ENCODE measurements at regions not wholly inside any gene's neighbourhood (a gene's known extent, or its start where the extent isn't known, plus 50 kb on each side); places are given as distances from the start of the nearest gene placed in this dataset.
"Not testable (repeated sequence)": the region's sequence is repeated elsewhere in the genome, so short reads cannot be mapped to it uniquely, and the experiment has no call there.

DNA sequence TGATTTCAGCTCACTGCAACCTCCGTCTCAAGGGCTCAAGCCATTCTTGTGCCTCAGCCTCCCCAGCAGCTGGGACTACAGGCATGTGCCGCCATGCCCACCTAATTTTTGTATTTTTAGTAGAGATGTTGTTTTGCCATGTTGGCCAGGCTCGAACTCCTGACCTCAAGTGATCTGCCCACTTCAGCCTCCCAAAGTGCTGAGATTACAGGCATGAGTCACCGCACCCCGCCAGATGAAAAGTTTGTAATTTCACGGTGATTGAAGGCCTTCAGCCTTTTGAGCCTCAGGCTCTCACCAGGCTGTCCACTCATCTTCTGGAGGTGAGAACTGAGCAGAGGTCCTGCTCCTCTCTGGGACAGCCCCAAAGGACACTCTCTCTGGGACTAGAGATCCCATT lies 103.2 kb downstream of the HIF1AN start:
- not testable (repeated sequence) for H3K36me3 ChIP-seq (ENCODE audit: control insufficient read depth in 1 of 2, insufficient read depth in 2 of 2, low read length in 2 of 2); H3K4me3 ChIP-seq (ENCODE audit: low read depth in 1 of 2, low read length in 2 of 2)
- H3K27me3 ChIP-seq (ENCODE audit: control insufficient read depth in 1 of 2, insufficient read depth in 2 of 2, low read length in 2 of 2) = peaks cover 26 to 44% of the 10 kb centered on the region in 2 donors

GRCh38 chr10:100642295-100642994 lies 102.9 kb upstream of the PAX2 start:
- no peak overlapping the region for H3K27ac ChIP-seq (ENCODE audit: low read depth, low read length)
- H3K27me3 ChIP-seq (ENCODE audit: control insufficient read depth in 1 of 2, insufficient read depth in 2 of 2, low read length in 2 of 2) = peaks cover 25 to 44% of the 10 kb centered on the region in 2 donors
- H3K36me3 ChIP-seq (ENCODE audit: control insufficient read depth in 1 of 2, insufficient read depth in 2 of 2, low read length in 2 of 2) = no peaks in the 10 kb centered on the region
- H3K9ac ChIP-seq (ENCODE audit: low read depth in 1 of 2, low read length in 2 of 2) = no peak overlapping the region
- H3K9me3 ChIP-seq (ENCODE audit: control insufficient read depth in 1 of 2, low read length in 2 of 2) = no peaks in the 10 kb centered on the region
- H3K4me1 ChIP-seq (ENCODE audit: control insufficient read depth in 1 of 2, insufficient read depth in 2 of 2, low read length in 2 of 2) = no peaks in the 10 kb centered on the region
- H3K4me3 ChIP-seq (ENCODE audit: low read depth in 1 of 2, low read length in 2 of 2) = no peak overlapping the region

More for the DNA sequence above, 103.2 kb downstream of the HIF1AN start:
- not testable (repeated sequence) for H3K9me3 ChIP-seq (ENCODE audit: control insufficient read depth in 1 of 2, low read length in 2 of 2); H3K27ac ChIP-seq (ENCODE audit: low read depth, low read length); H3K4me1 ChIP-seq (ENCODE audit: control insufficient read depth in 1 of 2, insufficient read depth in 2 of 2, low read length in 2 of 2); H3K9ac ChIP-seq (ENCODE audit: low read depth in 1 of 2, low read length in 2 of 2)

GRCh38 chr10:100645091-100645490 lies 100.3 kb upstream of the PAX2 start:
- H3K27me3 ChIP-seq (ENCODE audit: control insufficient read depth in 1 of 2, insufficient read depth in 2 of 2, low read length in 2 of 2) = peaks cover 20 to 41% of the 10 kb centered on the region in 2 donors
- no peak overlapping the region for H3K27ac ChIP-seq (ENCODE audit: low read depth, low read length)
- no peak overlapping the region for H3K4me3 ChIP-seq (ENCODE audit: low read depth in 1 of 2, low read length in 2 of 2)
- no peaks in the 10 kb centered on the region for H3K36me3 ChIP-seq (ENCODE audit: control insufficient read depth in 1 of 2, insufficient read depth in 2 of 2, low read length in 2 of 2)
- H3K9ac ChIP-seq (ENCODE audit: low read depth in 1 of 2, low read length in 2 of 2) = no peak overlapping the region
- H3K9me3 ChIP-seq (ENCODE audit: control insufficient read depth in 1 of 2, low read length in 2 of 2) = no peaks in the 10 kb centered on the region
- H3K4me1 ChIP-seq (ENCODE audit: control insufficient read depth in 1 of 2, insufficient read depth in 2 of 2, low read length in 2 of 2) = no peaks in the 10 kb centered on the region

DNA sequence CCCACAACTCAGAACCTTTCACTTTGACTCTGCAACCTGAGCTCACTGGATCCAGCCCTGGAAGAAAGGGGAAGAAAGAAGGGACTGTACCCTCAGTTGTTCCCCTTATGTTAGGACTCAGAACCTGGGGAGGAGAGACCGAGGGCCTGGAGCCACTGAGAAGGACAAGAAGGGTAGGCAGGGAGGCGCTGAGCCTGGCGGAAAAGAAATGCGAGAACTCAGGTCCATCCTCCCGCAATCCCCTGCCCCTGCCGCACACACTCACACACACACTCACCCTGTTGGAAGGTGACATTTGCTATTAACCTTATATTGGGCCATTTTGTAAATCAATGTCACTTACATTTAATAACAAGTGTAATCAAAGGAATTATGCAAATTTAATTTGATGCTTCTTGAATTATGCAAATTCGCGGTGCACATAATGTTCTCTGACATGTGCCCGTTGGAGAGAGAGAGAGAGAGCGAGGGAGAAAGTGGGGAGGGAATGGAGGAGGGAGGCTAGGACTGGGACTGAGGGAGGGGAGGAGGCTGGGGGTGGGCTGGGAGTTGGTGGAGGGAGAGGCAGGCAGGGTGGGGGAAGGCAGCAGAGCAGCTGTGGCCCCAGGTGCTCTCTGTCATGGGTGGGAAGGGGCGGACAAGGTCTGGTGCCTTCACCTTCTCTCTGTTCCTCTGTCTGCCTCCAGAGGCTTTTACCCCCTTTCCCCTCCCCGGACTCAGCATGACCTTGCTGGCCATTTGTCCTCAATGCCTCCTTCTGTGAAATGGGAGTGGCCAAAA lies 99.6 kb upstream of the PAX2 start:
- H3K27me3 ChIP-seq (ENCODE audit: control insufficient read depth in 1 of 2, insufficient read depth in 2 of 2, low read length in 2 of 2) = peaks cover 26 to 41% of the 10 kb centered on the region in 2 donors
- H3K27ac ChIP-seq (ENCODE audit: low read depth, low read length) = no peak overlapping the region
- no peak overlapping the region for H3K4me3 ChIP-seq (ENCODE audit: low read depth in 1 of 2, low read length in 2 of 2)
- no peak overlapping the region for H3K9ac ChIP-seq (ENCODE audit: low read depth in 1 of 2, low read length in 2 of 2)
- H3K4me1 ChIP-seq (ENCODE audit: control insufficient read depth in 1 of 2, insufficient read depth in 2 of 2, low read length in 2 of 2) = no peaks in the 10 kb centered on the region
- no peaks in the 10 kb centered on the region for H3K36me3 ChIP-seq (ENCODE audit: control insufficient read depth in 1 of 2, insufficient read depth in 2 of 2, low read length in 2 of 2)
- no peaks in the 10 kb centered on the region for H3K9me3 ChIP-seq (ENCODE audit: control insufficient read depth in 1 of 2, low read length in 2 of 2)

- Histone ChIP-seq H3K4me3 (ENCODE audit: low read depth in 1 of 2, low read length in 2 of 2) (no peak overlapping the region), H3K9ac (ENCODE audit: low read depth in 1 of 2, low read length in 2 of 2) (no peak overlapping the region), H3K4me1 (ENCODE audit: control insufficient read depth in 1 of 2, insufficient read depth in 2 of 2, low read length in 2 of 2) (no peaks in the 10 kb centered on the region), H3K36me3 (ENCODE audit: control insufficient read depth in 1 of 2, insufficient read depth in 2 of 2, low read length in 2 of 2) (no peaks in the 10 kb centered on the region), H3K27ac (ENCODE audit: low read depth, low read length) (no peak overlapping the region), H3K9me3 (ENCODE audit: control insufficient read depth in 1 of 2, low read length in 2 of 2) (no peaks in the 10 kb centered on the region), H3K27me3 (ENCODE audit: control insufficient read depth in 1 of 2, insufficient read depth in 2 of 2, low read length in 2 of 2) (peaks cover 29 to 38% of the 10 kb centered on the region in 2 donors)
Observed at GRCh38 chr10:100647928-100648327, 97.5 kb upstream of the PAX2 start.

DNA sequence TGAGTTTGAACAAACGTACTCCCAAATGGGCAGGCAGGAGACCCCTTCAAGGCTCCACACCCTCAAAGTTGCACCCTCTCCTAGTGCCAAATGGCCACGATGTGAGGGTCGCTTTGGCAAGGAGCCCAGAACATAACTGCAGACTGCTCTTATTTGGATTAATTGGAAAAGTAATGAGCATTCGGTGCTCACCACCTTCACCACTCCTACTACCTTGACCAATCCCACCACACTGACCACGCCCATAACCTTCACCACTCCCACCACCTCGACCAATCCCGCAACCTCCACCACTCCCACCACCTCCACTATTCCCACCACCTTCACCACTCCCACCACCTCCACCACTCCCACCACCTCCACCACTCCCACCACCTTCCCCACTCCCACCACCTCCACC lies 94.7 kb upstream of the PAX2 start:
- Histone ChIP-seq H3K27me3 (ENCODE audit: control insufficient read depth in 1 of 2, insufficient read depth in 2 of 2, low read length in 2 of 2) (peaks cover 42 to 54% of the 10 kb centered on the region in 2 donors), H3K9ac (ENCODE audit: low read depth in 1 of 2, low read length in 2 of 2) (no peak overlapping the region), H3K9me3 (ENCODE audit: control insufficient read depth in 1 of 2, low read length in 2 of 2) (no peaks in the 10 kb centered on the region), H3K27ac (ENCODE audit: low read depth, low read length) (no peak overlapping the region), H3K36me3 (ENCODE audit: control insufficient read depth in 1 of 2, insufficient read depth in 2 of 2, low read length in 2 of 2) (no peaks in the 10 kb centered on the region), H3K4me3 (ENCODE audit: low read depth in 1 of 2, low read length in 2 of 2) (no peak overlapping the region), H3K4me1 (ENCODE audit: control insufficient read depth in 1 of 2, insufficient read depth in 2 of 2, low read length in 2 of 2) (no peaks in the 10 kb centered on the region)

DNA sequence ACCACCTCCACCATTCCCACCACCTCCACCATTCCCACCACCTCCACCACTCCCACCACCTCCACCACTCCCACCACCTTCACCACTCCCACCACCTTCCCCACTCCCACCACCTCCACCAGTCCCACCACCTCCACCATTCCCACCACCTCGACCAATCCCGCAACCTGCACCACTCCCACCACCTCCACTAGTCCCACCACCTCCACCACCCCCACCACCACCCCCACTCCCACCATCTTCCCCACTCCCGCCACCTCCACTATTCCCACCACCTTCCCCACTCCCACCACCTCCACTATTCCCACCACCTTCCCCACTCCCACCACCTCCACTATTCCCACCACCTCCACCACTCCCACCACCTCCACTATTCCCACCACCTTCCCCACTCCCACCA lies 94.3 kb upstream of the PAX2 start:
- peaks cover 46 to 58% of the 10 kb centered on the region in 2 donors for H3K27me3 ChIP-seq (ENCODE audit: control insufficient read depth in 1 of 2, insufficient read depth in 2 of 2, low read length in 2 of 2)
- H3K9me3 ChIP-seq (ENCODE audit: control insufficient read depth in 1 of 2, low read length in 2 of 2); H3K9ac ChIP-seq (ENCODE audit: low read depth in 1 of 2, low read length in 2 of 2); H3K36me3 ChIP-seq (ENCODE audit: control insufficient read depth in 1 of 2, insufficient read depth in 2 of 2, low read length in 2 of 2); H3K4me3 ChIP-seq (ENCODE audit: low read depth in 1 of 2, low read length in 2 of 2); H3K4me1 ChIP-seq (ENCODE audit: control insufficient read depth in 1 of 2, insufficient read depth in 2 of 2, low read length in 2 of 2); H3K27ac ChIP-seq (ENCODE audit: low read depth, low read length): not testable (repeated sequence)

- H3K27me3 ChIP-seq (ENCODE audit: control insufficient read depth in 1 of 2, insufficient read depth in 2 of 2, low read length in 2 of 2) = peaks cover 44 to 59% of the 10 kb centered on the region in 2 donors
- no peak overlapping the region for H3K9ac ChIP-seq (ENCODE audit: low read depth in 1 of 2, low read length in 2 of 2)
- no peak overlapping the region for H3K4me3 ChIP-seq (ENCODE audit: low read depth in 1 of 2, low read length in 2 of 2)
Observed at GRCh38 chr10:100651916-100652315, 93.5 kb upstream of the PAX2 start.

DNA sequence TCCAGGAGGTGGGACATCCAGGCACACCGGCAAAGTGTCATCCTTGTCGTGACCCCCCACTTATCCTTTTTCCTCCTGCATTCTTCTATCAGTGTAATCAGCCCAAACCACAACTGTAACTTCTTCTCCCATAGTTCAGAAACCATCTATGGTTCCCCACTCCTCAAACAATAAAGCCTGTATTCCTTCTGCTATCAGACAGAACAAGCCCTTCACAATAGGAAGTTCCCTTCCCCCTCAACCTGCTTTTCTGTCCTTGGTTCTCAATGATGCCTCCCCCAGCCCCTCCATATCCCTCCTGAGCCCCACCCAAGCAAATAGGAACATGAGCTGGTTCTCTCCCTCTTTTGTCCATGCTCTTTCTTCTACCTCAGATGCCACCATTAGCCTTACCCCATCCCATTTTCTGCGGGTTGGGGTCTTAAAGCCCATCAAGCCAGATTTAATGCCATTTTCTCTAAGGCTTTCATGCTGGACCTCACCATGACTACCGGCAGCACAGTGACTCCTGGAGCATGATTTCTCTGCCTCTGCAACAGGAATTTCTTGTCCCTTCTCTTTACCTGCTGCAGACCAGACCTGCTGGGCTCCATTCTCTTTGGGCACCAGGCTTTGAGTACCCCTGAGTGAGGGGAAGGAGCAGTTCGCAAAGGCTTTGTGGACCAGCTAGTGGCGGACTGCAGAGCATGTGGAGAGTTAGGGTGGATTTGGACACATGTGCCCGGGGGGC lies 92.8 kb upstream of the PAX2 start:
- Histone ChIP-seq H3K4me3 (ENCODE audit: low read depth in 1 of 2, low read length in 2 of 2) (no peak overlapping the region), H3K9me3 (ENCODE audit: control insufficient read depth in 1 of 2, low read length in 2 of 2) (no peaks in the 10 kb centered on the region), H3K4me1 (ENCODE audit: control insufficient read depth in 1 of 2, insufficient read depth in 2 of 2, low read length in 2 of 2) (no peaks in the 10 kb centered on the region), H3K9ac (ENCODE audit: low read depth in 1 of 2, low read length in 2 of 2) (no peak overlapping the region), H3K27ac (ENCODE audit: low read depth, low read length) (no peak overlapping the region), H3K27me3 (ENCODE audit: control insufficient read depth in 1 of 2, insufficient read depth in 2 of 2, low read length in 2 of 2) (peaks cover 51 to 61% of the 10 kb centered on the region in 2 donors), H3K36me3 (ENCODE audit: control insufficient read depth in 1 of 2, insufficient read depth in 2 of 2, low read length in 2 of 2) (no peaks in the 10 kb centered on the region)

More at GRCh38 chr10:100651916-100652315, 93.5 kb upstream of the PAX2 start:
- Histone ChIP-seq H3K27ac (ENCODE audit: low read depth, low read length) (no peak overlapping the region), H3K36me3 (ENCODE audit: control insufficient read depth in 1 of 2, insufficient read depth in 2 of 2, low read length in 2 of 2) (no peaks in the 10 kb centered on the region), H3K9me3 (ENCODE audit: control insufficient read depth in 1 of 2, low read length in 2 of 2) (no peaks in the 10 kb centered on the region), H3K4me1 (ENCODE audit: control insufficient read depth in 1 of 2, insufficient read depth in 2 of 2, low read length in 2 of 2) (no peaks in the 10 kb centered on the region)
